ENCODE measurements at regions not wholly inside any gene's neighbourhood (a gene's known extent, or its start where the extent isn't known, plus 50 kb on each side); places are given as distances from the start of the nearest gene placed in this dataset.

- DNase-seq: no peak
Observed at GRCh38 chr18:69217196-69218000, 183.3 kb upstream of the DOK6 start.

- no peak for DNase-seq
Observed at GRCh38 chr18:69220529-69220928, 180.2 kb upstream of the DOK6 start.

GRCh38 chr18:69222089-69222488, 178.6 kb upstream of the DOK6 start:
- DNase-seq: no peak

GRCh38 chr18:69226971-69227370, 173.7 kb upstream of the DOK6 start:
- no peak for DNase-seq

- no peak for DNase-seq
Observed at GRCh38 chr18:69230204-69230603, 170.5 kb upstream of the DOK6 start.

GRCh38 chr18:69233465-69234054, 167.1 kb upstream of the DOK6 start:
- DNase-seq: no peak

GRCh38 chr18:69239849-69240674, 160.6 kb upstream of the DOK6 start:
- no peak for DNase-seq

- peak; percentile 69 for DNase-seq
Observed at GRCh38 chr18:69246027-69246426, 154.7 kb upstream of the DOK6 start.

- DNase-seq: no peak
Observed at GRCh38 chr18:69250305-69251151, 150.2 kb upstream of the DOK6 start.

- no peak for DNase-seq
Observed at GRCh38 chr18:69257861-69258458, 142.7 kb upstream of the DOK6 start.

- DNase-seq: no peak
Observed at GRCh38 chr18:69259282-69259681, 141.4 kb upstream of the DOK6 start.

GRCh38 chr18:69261406-69261805, 139.3 kb upstream of the DOK6 start:
- no peak for DNase-seq

- peak; percentile 6 for DNase-seq
Observed at GRCh38 chr18:69265656-69266055, 135.0 kb upstream of the DOK6 start.

GRCh38 chr18:69267895-69268294, 132.8 kb upstream of the DOK6 start:
- no peak for DNase-seq

- DNase-seq: no peak
Observed at GRCh38 chr18:69282371-69282770, 118.3 kb upstream of the DOK6 start.

GRCh38 chr18:69291044-69291443, 109.6 kb upstream of the DOK6 start:
- DNase-seq: no peak

- no peak for DNase-seq
Observed at GRCh38 chr18:69291755-69292154, 108.9 kb upstream of the DOK6 start.

- no peak for DNase-seq
Observed at GRCh38 chr18:69300185-69300584, 100.5 kb upstream of the DOK6 start.

GRCh38 chr18:69308619-69309018, 92.1 kb upstream of the DOK6 start:
- DNase-seq: no peak

- DNase-seq: no peak
Observed at GRCh38 chr18:69326094-69326493, 74.6 kb upstream of the DOK6 start.

- DNase-seq: no peak
Observed at GRCh38 chr18:69328086-69328485, 72.6 kb upstream of the DOK6 start.

GRCh38 chr18:69330385-69331005, 70.2 kb upstream of the DOK6 start:
- DNase-seq: no peak
